SJCRH30 (cell line): ENCODE measurements at regions not wholly inside any gene's neighbourhood (a gene's known extent, or its start where the extent isn't known, plus 50 kb on each side); places are given as distances from the start of the nearest gene placed in this dataset.

Experiments used
- DNase-seq, 2 experiments: peaks; one replicate each; pipeline ENCODE4 v3.0.0-alpha.2; 2015 to 2020
- H3K27ac ChIP-seq: fragments of 250-450 bp; sonication (Bioruptor Pico); 2 replicates; pipeline ENCODE4 v1.5.1; 2020; ENCODE audit warnings: mild to moderate bottlenecking, moderate library complexity
- H3K27me3 ChIP-seq: fragments of 250-450 bp; sonication (Bioruptor Pico); 2 replicates; pipeline ENCODE4 v1.5.1; 2020; ENCODE audit warnings: mild to moderate bottlenecking, moderate library complexity
- H3K36me3 ChIP-seq: fragments of 250-450 bp; sonication (Bioruptor Pico); 2 replicates; pipeline ENCODE4 v1.5.1; 2020; ENCODE audit warnings: mild to moderate bottlenecking, moderate library complexity
- H3K4me1 ChIP-seq: fragments of 250-450 bp; sonication (Bioruptor Pico); 2 replicates; pipeline ENCODE4 v1.5.1; 2020; ENCODE audit warnings: mild to moderate bottlenecking, moderate library complexity
- H3K4me3 ChIP-seq: fragments of 250-450 bp; sonication (Bioruptor Pico); 2 replicates; pipeline ENCODE4 v1.5.1; 2020; ENCODE audit warnings: mild to moderate bottlenecking, moderate library complexity
- H3K9me3 ChIP-seq: fragments of 250-450 bp; sonication (Bioruptor Pico); replicated peaks from 2 replicates; pipeline ENCODE4 v1.5.1; 2020; ENCODE audit warnings: mild to moderate bottlenecking, moderate library complexity

DNA sequence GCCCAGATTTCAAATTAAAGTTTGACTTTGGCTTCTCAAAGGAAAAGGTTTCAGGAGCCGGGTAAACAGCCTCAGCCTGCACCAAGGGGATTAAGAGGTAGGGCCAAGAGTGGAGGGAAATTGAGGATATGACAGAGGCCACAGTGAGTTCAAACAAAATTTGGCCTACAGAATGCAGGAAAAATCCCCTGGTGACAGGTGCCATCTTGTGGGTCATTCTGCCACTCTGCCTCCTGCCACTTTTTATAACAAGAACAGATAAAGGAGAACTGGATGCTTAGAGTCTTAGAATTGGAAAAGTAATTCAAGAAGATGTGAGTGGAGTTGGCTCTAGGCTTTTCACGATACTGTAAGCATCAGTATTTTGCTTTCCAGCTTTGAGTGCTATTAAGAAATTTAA lies 253.2 kb downstream of the NR2F2 start:
- peak; percentile 16 to 61 for DNase-seq
- no peaks in the 10 kb centered on the region; the same call in 1 of the 2 replicates for H3K4me1 ChIP-seq
- H3K36me3 ChIP-seq = no peaks in the 10 kb centered on the region
- no peaks in the 10 kb centered on the region for H3K9me3 ChIP-seq
- no peaks in the 10 kb centered on the region for H3K27me3 ChIP-seq
- H3K4me3 ChIP-seq = no peak overlapping the region
- H3K27ac ChIP-seq = no peak overlapping the region

DNA sequence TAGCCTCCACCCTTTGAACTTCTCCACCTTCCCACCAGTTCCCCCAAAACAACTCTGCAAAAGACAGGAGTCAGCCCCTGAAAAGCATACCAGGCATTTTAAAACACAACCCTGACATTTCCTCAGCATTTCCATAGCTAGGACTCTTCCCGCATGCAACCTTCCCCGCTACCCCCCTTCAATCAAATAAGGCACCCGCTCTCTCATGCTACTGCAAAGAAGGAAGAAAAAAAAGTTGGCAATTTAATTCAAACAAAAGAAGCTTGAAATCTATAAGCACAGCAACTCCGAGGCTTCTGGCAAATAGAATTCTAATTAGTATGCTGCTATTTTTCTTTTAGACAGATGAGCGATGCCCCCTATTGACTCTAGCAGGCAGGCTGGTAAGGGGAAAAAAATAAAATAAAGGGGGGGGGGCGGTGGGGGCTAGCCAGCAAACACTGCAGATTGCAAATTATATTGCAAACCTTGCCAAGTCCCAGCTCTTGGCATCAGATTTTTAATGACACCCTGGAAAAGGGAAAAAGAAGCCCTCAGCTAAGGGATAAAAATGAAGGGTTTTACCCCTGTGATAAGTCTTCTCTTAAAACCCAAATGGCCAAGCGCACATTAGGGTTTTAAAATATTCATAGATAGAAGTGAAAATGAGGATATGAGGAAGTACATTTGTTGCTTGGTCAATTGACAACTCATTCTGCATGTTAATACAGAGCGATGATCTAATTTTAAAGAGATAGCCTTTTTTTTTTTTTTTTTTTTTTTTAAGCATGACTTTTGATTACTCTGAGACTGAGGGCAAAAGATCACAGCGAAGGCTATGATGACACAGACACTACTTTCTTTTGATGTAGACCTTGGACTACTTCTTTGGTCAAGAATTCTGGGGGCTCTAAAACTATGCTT lies 255.2 kb downstream of the NR2F2 start:
- Histone ChIP-seq H3K27ac (no peak overlapping the region), H3K36me3 (no peaks in the 10 kb centered on the region), H3K4me3 (no peak overlapping the region), H3K4me1 (no peaks in the 10 kb centered on the region; the same call in 1 of the 2 replicates), H3K27me3 (no peaks in the 10 kb centered on the region), H3K9me3 (no peaks in the 10 kb centered on the region)
- peak; percentile 11 to 53 for DNase-seq

DNA sequence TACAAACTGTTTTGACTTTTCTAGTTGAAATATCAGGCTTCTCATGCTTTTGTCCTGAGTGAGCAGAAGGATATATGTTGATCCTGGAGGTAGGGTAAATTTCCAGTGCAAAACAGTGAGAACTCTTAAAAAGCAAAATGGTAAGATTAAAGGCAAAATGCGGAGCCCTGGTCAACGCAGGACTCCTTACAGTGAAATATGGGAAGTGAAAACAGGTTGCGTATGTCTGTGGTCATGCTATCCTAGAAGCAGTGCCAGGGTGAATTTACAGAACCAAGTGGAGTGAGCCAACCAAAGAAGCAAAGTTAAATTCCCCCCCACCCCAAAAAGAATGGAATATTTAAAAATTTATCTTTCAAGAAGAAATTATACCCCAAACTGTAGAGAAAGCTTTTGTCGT lies 256.4 kb downstream of the NR2F2 start:
- H3K9me3 ChIP-seq = no peaks in the 10 kb centered on the region
- H3K27ac ChIP-seq = no peak overlapping the region
- no peaks in the 10 kb centered on the region for H3K36me3 ChIP-seq
- H3K27me3 ChIP-seq = no peaks in the 10 kb centered on the region
- DNase-seq = no peak
- H3K4me1 ChIP-seq = no peaks in the 10 kb centered on the region; the same call in 1 of the 2 replicates
- no peak overlapping the region for H3K4me3 ChIP-seq

DNA sequence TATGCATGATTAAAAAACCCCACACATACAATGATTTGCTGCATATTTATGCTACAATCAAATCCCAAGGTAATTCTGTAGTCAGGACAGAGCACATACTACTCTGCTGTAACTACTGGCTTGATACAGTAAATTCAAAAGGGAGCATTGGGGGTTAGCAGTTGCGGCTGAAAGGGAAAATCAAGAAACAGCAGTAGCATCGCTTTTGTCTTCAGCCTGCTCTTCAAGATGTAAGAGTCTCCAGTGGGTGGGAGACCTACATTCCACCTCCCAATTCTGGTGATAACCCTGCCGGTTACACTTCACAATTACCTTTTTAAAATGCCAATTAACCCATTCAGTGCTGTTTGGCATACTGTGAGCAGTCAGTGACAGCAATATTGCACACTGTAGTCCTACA lies 259.4 kb downstream of the NR2F2 start:
- no peak for DNase-seq
- Histone ChIP-seq H3K4me1 (no peaks in the 10 kb centered on the region), H3K27me3 (no peaks in the 10 kb centered on the region), H3K36me3 (no peaks in the 10 kb centered on the region), H3K4me3 (no peak overlapping the region), H3K27ac (no peak overlapping the region), H3K9me3 (no peaks in the 10 kb centered on the region)

DNA sequence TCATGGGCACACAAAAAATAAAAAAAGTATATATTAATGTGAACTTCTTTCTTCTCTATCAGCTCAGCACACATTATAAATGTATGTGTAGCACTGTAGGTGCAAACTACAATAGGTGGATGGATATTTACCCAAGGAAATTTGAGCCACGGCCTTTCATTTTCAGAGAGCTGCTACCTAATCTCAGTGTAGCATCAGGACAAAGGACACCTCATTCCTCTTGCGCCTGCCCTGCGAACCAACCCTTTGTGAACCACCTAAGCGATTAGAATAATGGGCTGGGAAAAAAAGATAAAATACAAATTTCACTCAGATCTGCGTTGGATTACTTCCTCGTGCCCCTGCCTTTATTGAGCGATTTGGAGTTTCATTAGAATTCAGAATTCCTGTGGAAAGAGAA lies 263.2 kb downstream of the NR2F2 start:
- H3K4me1 ChIP-seq = no peaks in the 10 kb centered on the region
- H3K27ac ChIP-seq = no peak overlapping the region
- H3K9me3 ChIP-seq = no peaks in the 10 kb centered on the region
- H3K36me3 ChIP-seq = no peaks in the 10 kb centered on the region
- H3K27me3 ChIP-seq = no peaks in the 10 kb centered on the region
- H3K4me3 ChIP-seq = no peak overlapping the region
- DNase-seq = no peak

DNA sequence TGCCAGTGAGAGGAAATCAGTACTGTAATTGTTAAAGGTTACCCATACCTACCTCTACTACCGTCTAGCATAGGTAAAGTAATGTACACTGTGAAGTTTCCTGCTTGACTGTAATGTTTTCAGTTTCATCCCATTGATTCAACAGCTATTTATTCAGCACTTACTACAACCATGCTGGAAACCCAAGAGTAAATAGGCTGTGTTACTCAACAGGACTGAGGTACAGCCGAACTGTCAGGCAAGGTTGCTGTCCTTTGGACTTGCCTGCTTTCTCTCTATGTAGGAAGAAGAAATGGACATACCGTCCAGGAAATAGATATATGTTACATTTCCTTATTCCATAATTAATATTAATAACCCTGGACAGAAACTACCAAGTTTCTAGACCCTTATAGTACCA lies 265.5 kb downstream of the NR2F2 start:
- H3K27ac ChIP-seq = no peak overlapping the region
- H3K4me3 ChIP-seq = no peak overlapping the region
- H3K27me3 ChIP-seq = no peaks in the 10 kb centered on the region
- no peaks in the 10 kb centered on the region for H3K36me3 ChIP-seq
- no peaks in the 10 kb centered on the region for H3K9me3 ChIP-seq
- DNase-seq = no peak
- H3K4me1 ChIP-seq = no peaks in the 10 kb centered on the region

DNA sequence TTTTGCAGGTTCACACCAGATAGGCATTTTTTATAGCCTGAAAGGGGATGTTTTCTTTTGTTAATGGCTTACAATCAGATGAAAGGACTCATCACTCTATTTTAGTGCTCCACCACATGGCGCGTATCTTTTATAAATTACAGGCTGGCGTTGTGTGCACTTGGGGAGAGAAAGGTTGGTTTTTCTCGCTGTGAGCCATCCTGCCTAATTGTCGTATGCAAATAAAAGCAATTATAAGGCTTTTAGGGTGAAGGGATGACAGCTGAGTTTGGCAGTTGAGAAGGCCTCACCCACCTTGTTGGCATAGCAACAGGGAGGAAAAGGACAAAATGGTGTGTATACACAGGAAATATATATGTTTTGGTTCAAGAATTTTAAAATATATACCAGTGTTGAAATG lies 268.0 kb downstream of the NR2F2 start:
- no peak for DNase-seq
- H3K4me1 ChIP-seq = no peaks in the 10 kb centered on the region
- no peaks in the 10 kb centered on the region for H3K9me3 ChIP-seq
- no peak overlapping the region for H3K27ac ChIP-seq
- no peak overlapping the region for H3K4me3 ChIP-seq
- no peaks in the 10 kb centered on the region for H3K36me3 ChIP-seq
- H3K27me3 ChIP-seq = no peaks in the 10 kb centered on the region

DNA sequence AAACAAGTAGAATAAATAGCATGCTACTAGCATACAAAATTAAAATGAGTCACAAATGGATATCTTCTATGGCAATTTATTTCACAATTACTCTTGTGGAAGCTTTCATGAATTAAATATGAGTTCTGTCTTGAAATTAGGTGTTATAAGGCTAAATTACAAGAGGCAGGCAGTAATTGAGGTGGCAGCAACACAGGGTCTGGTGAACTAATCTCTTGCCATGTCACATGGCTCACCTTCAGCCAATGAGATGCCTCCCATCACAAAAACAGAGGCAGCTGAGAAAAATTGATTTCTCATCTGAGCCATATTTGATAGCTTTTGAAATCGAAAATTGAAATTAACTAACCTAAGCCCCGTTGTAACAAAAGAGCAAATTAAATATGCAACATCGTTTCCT lies 268.8 kb downstream of the NR2F2 start:
- no peaks in the 10 kb centered on the region for H3K27me3 ChIP-seq
- H3K36me3 ChIP-seq = no peaks in the 10 kb centered on the region
- no peak overlapping the region for H3K27ac ChIP-seq
- no peak overlapping the region for H3K4me3 ChIP-seq
- no peaks in the 10 kb centered on the region for H3K9me3 ChIP-seq
- no peaks in the 10 kb centered on the region for H3K4me1 ChIP-seq
- DNase-seq = no peak

DNA sequence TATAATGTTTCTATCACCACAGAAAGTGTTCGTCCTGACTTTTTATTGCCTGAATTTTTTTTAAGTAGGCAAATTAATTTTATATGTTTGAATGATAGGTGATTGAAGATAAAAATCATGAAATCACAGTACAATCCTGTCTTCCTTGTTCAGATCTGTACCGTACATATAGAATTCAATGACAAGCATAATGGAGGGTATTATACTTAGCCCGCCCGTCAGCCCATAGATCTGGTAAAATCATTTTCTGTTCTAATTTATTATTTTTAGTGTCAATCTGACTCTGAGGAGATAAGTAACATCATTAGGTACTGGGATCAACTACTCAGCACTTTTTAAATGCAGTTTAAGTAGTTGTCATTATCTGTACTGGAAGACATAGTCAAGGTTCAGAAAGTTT lies 269.9 kb downstream of the NR2F2 start:
- no peaks in the 10 kb centered on the region for H3K36me3 ChIP-seq
- no peak overlapping the region for H3K4me3 ChIP-seq

DNA sequence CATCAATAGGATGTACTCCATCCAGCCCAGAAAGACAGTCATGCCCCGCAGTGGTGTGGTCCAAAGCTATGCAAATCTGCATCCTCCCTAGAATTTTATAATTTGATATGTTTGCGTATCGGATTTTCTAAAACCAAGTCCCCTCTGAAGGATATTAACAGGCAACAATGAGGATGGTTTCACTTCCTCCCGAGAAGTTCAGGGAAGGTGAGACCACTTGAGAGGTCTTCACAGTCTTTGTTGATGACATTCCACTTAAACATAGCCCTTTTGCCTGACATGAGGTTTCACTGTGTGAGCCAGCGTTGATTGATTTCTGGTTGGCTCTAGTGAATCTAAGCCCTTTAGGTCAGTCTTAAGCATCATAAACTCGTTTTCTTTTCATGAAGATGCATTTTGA lies 276.1 kb downstream of the NR2F2 start:
- no peak for DNase-seq
- Histone ChIP-seq H3K27ac (no peak overlapping the region), H3K36me3 (no peaks in the 10 kb centered on the region), H3K9me3 (no peaks in the 10 kb centered on the region), H3K4me3 (no peak overlapping the region), H3K27me3 (no peaks in the 10 kb centered on the region), H3K4me1 (no peaks in the 10 kb centered on the region)

More for the DNA sequence above, 269.9 kb downstream of the NR2F2 start:
- Histone ChIP-seq H3K27me3 (no peaks in the 10 kb centered on the region), H3K27ac (no peak overlapping the region), H3K9me3 (no peaks in the 10 kb centered on the region), H3K4me1 (no peaks in the 10 kb centered on the region)
- DNase-seq = no peak

DNA sequence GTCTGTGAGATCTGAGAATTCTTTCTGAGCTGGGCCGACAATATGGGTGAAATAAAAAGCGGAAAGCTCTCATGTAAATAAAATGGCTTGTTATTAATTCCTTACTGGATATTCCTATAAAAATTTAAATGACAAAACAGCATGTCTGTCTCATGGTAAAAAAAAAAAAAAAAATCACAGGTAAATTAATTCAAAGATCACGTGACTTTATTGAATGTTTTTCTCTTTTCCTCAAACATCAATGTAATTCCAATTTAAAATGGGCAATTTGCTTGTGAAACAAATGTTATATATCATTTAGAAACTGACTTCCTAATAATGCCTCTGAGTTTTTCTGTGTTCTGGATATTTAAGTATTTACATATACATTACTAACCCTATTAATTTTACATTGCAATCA lies 280.3 kb downstream of the NR2F2 start:
- no peak for DNase-seq
- no peaks in the 10 kb centered on the region for H3K36me3 ChIP-seq
- no peak overlapping the region for H3K4me3 ChIP-seq
- no peaks in the 10 kb centered on the region for H3K9me3 ChIP-seq
- no peak overlapping the region for H3K27ac ChIP-seq
- H3K27me3 ChIP-seq = no peaks in the 10 kb centered on the region
- H3K4me1 ChIP-seq = no peaks in the 10 kb centered on the region

DNA sequence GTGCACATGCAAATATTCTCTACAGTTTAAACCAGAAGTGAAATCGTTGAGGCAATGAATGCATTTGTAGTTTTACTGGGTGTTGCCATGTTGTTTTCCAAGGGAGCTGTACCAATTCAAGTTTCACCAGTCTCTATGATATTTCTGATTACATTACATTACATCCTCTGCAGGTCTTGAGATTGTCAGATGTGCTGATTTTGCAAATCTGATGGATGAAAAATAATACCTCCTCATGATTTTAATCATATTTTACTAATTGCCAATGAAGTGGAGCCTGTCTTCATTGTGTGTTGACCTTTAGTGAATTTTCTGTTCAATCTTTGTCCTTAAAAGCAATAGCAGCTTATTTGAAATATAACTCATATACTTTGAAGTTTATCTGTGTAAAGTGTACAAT lies 282.4 kb downstream of the NR2F2 start:
- no peak overlapping the region for H3K4me3 ChIP-seq
- H3K36me3 ChIP-seq = no peaks in the 10 kb centered on the region
- no peak for DNase-seq
- no peaks in the 10 kb centered on the region for H3K27me3 ChIP-seq
- H3K27ac ChIP-seq = no peak overlapping the region
- no peaks in the 10 kb centered on the region for H3K9me3 ChIP-seq
- no peaks in the 10 kb centered on the region for H3K4me1 ChIP-seq

DNA sequence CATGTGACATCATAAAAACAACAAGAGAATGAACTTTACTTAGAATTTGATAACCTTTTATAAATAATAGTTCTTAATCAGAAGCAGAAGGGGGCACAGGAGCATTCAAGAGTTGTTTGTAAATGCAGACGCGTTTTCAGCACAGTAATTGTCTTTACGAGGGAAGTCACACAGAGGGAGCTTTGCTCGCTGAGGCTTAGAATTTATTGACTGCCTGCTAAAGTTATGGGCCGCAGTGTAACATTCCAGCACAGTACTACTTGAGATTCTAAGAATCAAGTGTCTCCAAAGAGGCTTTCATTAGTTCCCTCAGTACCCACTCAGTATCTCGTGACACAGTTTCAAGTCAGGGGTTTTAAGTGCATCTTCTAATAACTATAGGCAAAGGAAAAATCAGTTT lies 288.7 kb downstream of the NR2F2 start:
- Histone ChIP-seq H3K4me1 (no peaks in the 10 kb centered on the region), H3K36me3 (no peaks in the 10 kb centered on the region), H3K27me3 (no peaks in the 10 kb centered on the region), H3K9me3 (no peaks in the 10 kb centered on the region), H3K4me3 (no peak overlapping the region), H3K27ac (no peak overlapping the region)
- DNase-seq = no peak

DNA sequence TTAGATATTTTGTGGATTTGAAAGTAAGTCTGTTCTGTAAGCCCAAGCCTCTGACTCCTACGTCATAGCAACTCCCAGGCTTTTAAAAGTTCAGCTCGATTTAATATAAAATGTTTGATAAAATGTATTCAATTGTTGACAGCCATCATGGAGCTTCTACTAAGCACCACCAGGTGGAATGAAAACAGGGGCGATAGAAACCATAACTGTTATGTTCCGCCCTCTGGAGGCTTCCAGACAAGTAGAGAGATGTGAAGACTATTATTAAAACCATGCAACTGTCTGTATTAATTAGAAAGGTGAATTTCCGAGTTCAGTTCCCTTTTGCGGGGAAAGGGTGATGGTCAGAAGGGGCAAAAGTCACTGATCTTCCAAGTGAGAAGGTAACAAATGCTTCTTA lies 292.2 kb downstream of the NR2F2 start:
- no peak overlapping the region for H3K4me3 ChIP-seq
- no peaks in the 10 kb centered on the region for H3K27me3 ChIP-seq
- no peaks in the 10 kb centered on the region for H3K9me3 ChIP-seq
- no peaks in the 10 kb centered on the region for H3K36me3 ChIP-seq
- DNase-seq = no peak
- H3K4me1 ChIP-seq = peaks cover 12% of the 10 kb centered on the region
- H3K27ac ChIP-seq = no peak overlapping the region

DNA sequence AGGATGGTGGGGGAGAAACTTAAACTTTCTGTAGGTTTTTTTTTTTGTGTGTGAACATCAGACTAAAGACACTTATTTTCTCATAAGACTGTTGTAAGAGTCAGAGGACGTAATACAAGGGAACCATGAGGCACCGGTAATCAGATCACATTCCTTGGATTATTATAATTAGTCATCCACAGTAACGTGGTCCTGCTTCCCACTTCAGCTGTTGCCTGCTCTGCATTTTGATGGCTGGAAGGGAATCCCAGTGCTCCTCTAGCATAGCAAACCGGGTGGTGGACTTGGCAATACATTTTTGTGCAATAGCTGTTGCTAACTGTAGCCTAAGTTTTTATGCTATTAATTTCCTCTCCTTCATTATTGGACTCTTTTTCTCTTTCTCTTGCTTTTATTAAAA lies 294.8 kb downstream of the NR2F2 start:
- H3K9me3 ChIP-seq = no peaks in the 10 kb centered on the region
- no peaks in the 10 kb centered on the region for H3K27me3 ChIP-seq
- H3K27ac ChIP-seq = peak overlapping the region; percentile 53
- DNase-seq = peak; percentile 79 to 83
- H3K36me3 ChIP-seq = no peaks in the 10 kb centered on the region
- H3K4me3 ChIP-seq = no peak overlapping the region
- peaks cover 12% of the 10 kb centered on the region for H3K4me1 ChIP-seq

DNA sequence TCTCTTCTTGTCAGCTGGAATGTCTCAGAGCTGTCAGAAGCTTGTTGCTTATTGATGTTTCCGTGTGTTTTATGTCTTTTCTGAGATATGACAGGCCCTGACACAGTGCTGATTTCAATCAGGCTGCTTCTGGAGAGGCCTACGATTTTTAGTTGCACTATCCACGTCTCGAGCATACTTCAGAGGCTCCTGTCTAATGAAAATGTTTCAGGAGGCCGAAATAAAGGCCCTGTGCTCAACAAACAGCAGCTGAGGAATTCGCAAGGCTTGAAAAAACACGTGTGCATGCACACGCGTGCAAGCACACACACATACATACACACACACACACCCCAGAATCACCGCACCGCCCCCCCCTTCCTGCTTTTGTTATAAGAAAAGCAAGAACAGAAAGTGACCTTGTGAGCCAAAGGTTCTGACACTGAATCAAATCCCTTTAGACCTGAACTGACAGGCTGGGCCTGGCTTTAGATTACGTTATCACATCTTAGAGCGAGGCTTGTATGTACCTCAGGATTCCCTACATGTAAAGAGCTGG lies 296.6 kb downstream of the NR2F2 start:
- H3K27me3 ChIP-seq = no peaks in the 10 kb centered on the region
- H3K9me3 ChIP-seq = no peaks in the 10 kb centered on the region
- H3K4me1 ChIP-seq = peaks cover 12% of the 10 kb centered on the region
- no peak overlapping the region for H3K4me3 ChIP-seq
- no peak for DNase-seq
- no peaks in the 10 kb centered on the region for H3K36me3 ChIP-seq
- no peak overlapping the region for H3K27ac ChIP-seq
